GM12875 (cell line): ENCODE measurements at regions not wholly inside any gene's neighbourhood (a gene's known extent, or its start where the extent isn't known, plus 50 kb on each side); places are given as distances from the start of the nearest gene placed in this dataset.

Source experiments
- H3K4me3 ChIP-seq: one replicate; pipeline ENCODE4 v1.5.1; 2011; ENCODE audit warnings: low read depth, low read length, control low read depth
- TF ChIP-seq, protein P1 (sequence below): IDR thresholded peaks from 2 replicates; pipeline ENCODE4 v1.5.1; 2011; ENCODE audit warnings: low read depth, mild to moderate bottlenecking, control low read depth, inconsistent platforms, low read length, moderate library complexity, borderline replicate concordance; ENCODE audit not compliant: insufficient read depth

DNA sequence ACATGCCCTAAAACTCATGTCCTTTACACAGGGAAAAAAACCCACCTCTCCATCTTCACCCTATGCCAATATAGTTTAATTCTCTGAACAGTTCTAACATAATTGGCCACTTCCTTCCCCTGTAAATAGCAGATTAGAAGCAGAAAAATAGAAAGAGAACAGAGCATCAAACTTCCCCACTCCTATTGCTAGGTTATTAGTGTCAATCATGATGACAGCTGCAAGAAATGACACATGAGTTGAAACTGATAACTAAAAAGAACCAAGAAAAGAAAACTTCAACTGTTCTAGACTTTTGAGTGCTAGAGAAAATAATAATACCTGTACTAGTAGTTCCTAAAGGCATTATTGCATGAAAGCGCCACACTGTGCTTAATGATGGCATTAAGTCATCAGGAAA is 284.5 kb upstream of the TRPC5 start:
- no peak overlapping the region for H3K4me3 ChIP-seq
- TF ChIP-seq, protein P1, sequence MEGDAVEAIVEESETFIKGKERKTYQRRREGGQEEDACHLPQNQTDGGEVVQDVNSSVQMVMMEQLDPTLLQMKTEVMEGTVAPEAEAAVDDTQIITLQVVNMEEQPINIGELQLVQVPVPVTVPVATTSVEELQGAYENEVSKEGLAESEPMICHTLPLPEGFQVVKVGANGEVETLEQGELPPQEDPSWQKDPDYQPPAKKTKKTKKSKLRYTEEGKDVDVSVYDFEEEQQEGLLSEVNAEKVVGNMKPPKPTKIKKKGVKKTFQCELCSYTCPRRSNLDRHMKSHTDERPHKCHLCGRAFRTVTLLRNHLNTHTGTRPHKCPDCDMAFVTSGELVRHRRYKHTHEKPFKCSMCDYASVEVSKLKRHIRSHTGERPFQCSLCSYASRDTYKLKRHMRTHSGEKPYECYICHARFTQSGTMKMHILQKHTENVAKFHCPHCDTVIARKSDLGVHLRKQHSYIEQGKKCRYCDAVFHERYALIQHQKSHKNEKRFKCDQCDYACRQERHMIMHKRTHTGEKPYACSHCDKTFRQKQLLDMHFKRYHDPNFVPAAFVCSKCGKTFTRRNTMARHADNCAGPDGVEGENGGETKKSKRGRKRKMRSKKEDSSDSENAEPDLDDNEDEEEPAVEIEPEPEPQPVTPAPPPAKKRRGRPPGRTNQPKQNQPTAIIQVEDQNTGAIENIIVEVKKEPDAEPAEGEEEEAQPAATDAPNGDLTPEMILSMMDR = no peak

GRCh38 chrX:112359906-112360305 is 277.3 kb upstream of the TRPC5 start:
- H3K4me3 ChIP-seq = no peak overlapping the region
- TF ChIP-seq, protein P1 = no peak

GRCh38 chrX:112355931-112356330 is 273.4 kb upstream of the TRPC5 start:
- H3K4me3 ChIP-seq = no peak overlapping the region
- TF ChIP-seq, protein P1 = no peak

GRCh38 chrX:112341598-112341997 is 259.0 kb upstream of the TRPC5 start:
- TF ChIP-seq, protein P1 = no peak
- no peak overlapping the region for H3K4me3 ChIP-seq

DNA sequence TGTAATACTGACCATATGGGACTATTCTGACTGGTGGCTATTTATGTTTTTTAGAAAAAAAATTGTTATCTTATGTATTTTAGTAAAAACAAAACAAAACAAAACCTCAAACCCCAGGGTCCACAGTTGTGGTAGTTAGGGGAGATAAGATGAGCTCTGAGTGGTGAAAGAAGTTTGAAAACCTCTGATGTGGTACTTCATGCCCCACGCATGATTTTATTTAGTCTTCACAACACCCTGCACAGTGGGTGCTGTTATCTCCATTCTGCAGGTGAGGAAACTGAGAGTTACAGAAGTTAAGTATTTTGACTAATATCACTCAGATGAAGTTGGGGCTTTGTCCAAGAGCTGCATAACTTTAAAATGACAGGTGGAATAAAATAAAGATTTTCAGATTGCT is 230.6 kb upstream of the TRPC5 start:
- TF ChIP-seq, protein P1 = no peak
- H3K4me3 ChIP-seq = no peak overlapping the region

DNA sequence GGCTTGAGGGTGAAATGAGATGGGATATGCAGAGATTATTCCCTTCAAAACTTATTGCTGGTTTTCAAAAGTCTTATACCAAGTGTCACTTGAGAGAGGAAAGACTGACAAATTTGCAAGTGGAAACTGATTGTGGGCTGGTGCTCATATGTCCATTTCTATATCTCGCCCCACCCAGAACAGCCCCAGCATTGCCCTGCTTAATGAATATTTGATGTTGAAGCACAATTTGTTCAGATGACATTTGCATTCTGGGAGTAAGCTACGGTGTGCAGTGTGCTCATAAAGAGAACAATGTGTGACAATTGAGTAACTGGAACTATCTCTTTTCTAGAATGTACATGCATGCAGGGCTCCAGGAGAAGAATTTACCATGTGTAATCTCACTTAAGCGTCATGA is 223.5 kb upstream of the TRPC5 start:
- TF ChIP-seq, protein P1 = no peak
- H3K4me3 ChIP-seq = no peak overlapping the region

- H3K4me3 ChIP-seq = no peak overlapping the region
- TF ChIP-seq, protein P1 = no peak
Measured at GRCh38 chrX:112279940-112280339, 197.4 kb upstream of the TRPC5 start.
